IMR-90 (cell line): ENCODE measurements at regions not wholly inside any gene's neighbourhood (a gene's known extent, or its start where the extent isn't known, plus 50 kb on each side); places are given as distances from the start of the nearest gene placed in this dataset.
A peak's percentile ranks its signal among the peaks of the same experiment; 100 is the strongest.

Experiments
- ATAC-seq: fragments of 200-7000 bp; cut with Tn5 transposase; 2 replicates; pipeline ENCODE4 v1.9.1; 2020; ENCODE audit warnings: low read depth, mild to moderate bottlenecking, moderate library complexity
- BruUV-seq: library from RNA; stranded (reverse); fragments of 400-500 nt; replicated peaks from 2 replicates; lab custom pipeline; 2021; lab: Mats Ljungman, UMichigan
- CTCF ChIA-PET: fragments of 300-600 bp; formaldehyde crosslinking; extraction: SDS; loops from one replicate; lab custom pipeline; 2021; ENCODE audit warnings: antibody characterized with exemption; lab: Yijun Ruan, JAX
- POLR2A ChIA-PET: fragments of 300-600 bp; sonication (Branson Sonifier 250); formaldehyde crosslinking; loops from one replicate; lab custom pipeline; 2022; ENCODE audit warnings: antibody characterized with exemption; ENCODE audit not compliant: unreplicated experiment; lab: Charles Lee
- DNase-seq: peaks from one replicate; pipeline ENCODE4 v3.0.0; 2013
- H2AFZ ChIP-seq: replicated peaks from 2 replicates; pipeline ENCODE3; 2013; ENCODE audit warnings: low read length, mild to moderate bottlenecking; ENCODE audit not compliant: poor library complexity
- H2AK5ac ChIP-seq: 2 replicates; pipeline ENCODE4 v1.6.1; 2013; ENCODE audit warnings: low read depth, low read length, inconsistent platforms
- H2AK9ac ChIP-seq: replicated peaks from 2 replicates; pipeline ENCODE3; 2013; ENCODE audit warnings: mild to moderate bottlenecking, low read depth, low read length, moderate library complexity; ENCODE audit not compliant: poor library complexity
- H2BK120ac ChIP-seq: 2 replicates; pipeline ENCODE4 v1.6.1; 2013; ENCODE audit warnings: low read depth, low read length, inconsistent platforms
- H2BK15ac ChIP-seq: 3 replicates; pipeline ENCODE4 v1.6.1; 2013; ENCODE audit warnings: low read depth, low read length, inconsistent platforms
- H2BK20ac ChIP-seq: 2 replicates; pipeline ENCODE4 v1.6.1; 2013; ENCODE audit warnings: low read depth, mild to moderate bottlenecking, inconsistent platforms, low read length, moderate library complexity
- H2BK5ac ChIP-seq: 2 replicates; pipeline ENCODE4 v1.6.1; 2013; ENCODE audit warnings: mild to moderate bottlenecking, low read depth, low read length, inconsistent platforms; ENCODE audit not compliant: poor library complexity, severe bottlenecking
- H3K14ac ChIP-seq: replicated peaks from 2 replicates; pipeline ENCODE4 v1.6.1; 2013; ENCODE audit warnings: low read depth, low read length, inconsistent platforms
- H3K18ac ChIP-seq: 2 replicates; pipeline ENCODE4 v1.6.1; 2013; ENCODE audit warnings: low read depth, low read length, control low read depth
- H3K23ac ChIP-seq: 2 replicates; pipeline ENCODE4 v1.6.1; 2013; ENCODE audit warnings: low read depth, low read length, inconsistent platforms
- H3K27ac ChIP-seq: 2 replicates; pipeline ENCODE4 v1.5.1; 2013; ENCODE audit warnings: mild to moderate bottlenecking, control low read depth, low read length; ENCODE audit not compliant: insufficient read depth
- H3K27me3 ChIP-seq: 2 replicates; pipeline ENCODE4 v1.6.1; 2013; ENCODE audit warnings: low read length; ENCODE audit not compliant: control insufficient read depth, insufficient read depth
- H3K36me3 ChIP-seq: 2 replicates; pipeline ENCODE4 v1.6.1; 2013; ENCODE audit warnings: low read length, mixed read lengths; ENCODE audit not compliant: control insufficient read depth, insufficient read depth
- H3K4ac ChIP-seq: 2 replicates; pipeline ENCODE4 v1.6.1; 2013; ENCODE audit warnings: low read depth, low read length, inconsistent platforms
- H3K4me1 ChIP-seq: 2 replicates; pipeline ENCODE4 v1.6.1; 2013; ENCODE audit warnings: low read length, mixed read lengths; ENCODE audit not compliant: control insufficient read depth, insufficient read depth
- H3K4me2 ChIP-seq: 2 replicates; pipeline ENCODE4 v1.6.1; 2013; ENCODE audit warnings: low read depth, mild to moderate bottlenecking, control low read depth, low read length, moderate library complexity
- H3K4me3 ChIP-seq: 2 replicates; pipeline ENCODE4 v1.5.1; 2013; ENCODE audit warnings: low read depth, mild to moderate bottlenecking, control low read depth, low read length, moderate library complexity; ENCODE audit not compliant: insufficient read depth
- H3K56ac ChIP-seq: 2 replicates; pipeline ENCODE4 v1.6.1; 2013; ENCODE audit warnings: low read length, inconsistent platforms; ENCODE audit not compliant: insufficient read depth; ENCODE audit errors: extremely low read depth
- H3K79me1 ChIP-seq, 2 experiments: 2 replicates each; pipeline ENCODE4 v1.6.1; 2013; ENCODE audit warnings: low read length in 2 of 2, inconsistent platforms in 1 of 2, low read depth in 1 of 2
- H3K9ac ChIP-seq: 2 replicates; pipeline ENCODE4 v1.6.1; 2013; ENCODE audit warnings: low read depth, low read length, control low read depth
- H3K9me1 ChIP-seq: 2 replicates; pipeline ENCODE4 v1.6.1; 2013; ENCODE audit warnings: low read length, inconsistent platforms; ENCODE audit not compliant: insufficient read depth
- H3K9me3 ChIP-seq: 2 replicates; pipeline ENCODE4 v1.6.1; 2013; ENCODE audit warnings: low read length; ENCODE audit not compliant: control insufficient read depth, insufficient read depth
- H4K20me1 ChIP-seq: 2 replicates; pipeline ENCODE4 v1.6.1; 2013; ENCODE audit warnings: low read length, inconsistent platforms; ENCODE audit not compliant: insufficient read depth
- H4K5ac ChIP-seq: 2 replicates; pipeline ENCODE4 v1.6.1; 2013; ENCODE audit warnings: mild to moderate bottlenecking, low read depth, low read length, control low read depth
- H4K8ac ChIP-seq, 2 experiments: 2 replicates each; pipeline ENCODE4 v1.6.1; 2013; ENCODE audit warnings: low read depth in 2 of 2, low read length in 2 of 2, control low read depth in 1 of 2, inconsistent platforms in 1 of 2
- H4K91ac ChIP-seq: 2 replicates; pipeline ENCODE4 v1.6.1; 2013; ENCODE audit warnings: low read depth, low read length, inconsistent platforms; ENCODE audit not compliant: insufficient read depth
- MAFK ChIP-seq: IDR thresholded peaks from 2 replicates; pipeline ENCODE4 v1.6.1; 2012; ENCODE audit warnings: low read depth, low read length, improper control_type of control experiment
- RFX5 ChIP-seq: IDR thresholded peaks from 2 replicates; pipeline ENCODE4 v1.8.0; 2012; ENCODE audit warnings: low read depth, mild to moderate bottlenecking, low read length, moderate library complexity
- WGBS, 2 experiments: methylation state at CpG; one replicate each; pipeline versions ENCODE4 v1.1.5 to v1.1.7; 2013; ENCODE audit warnings: missing lambda C conversion rate in 2 of 2; ENCODE audit not compliant: insufficient read length in 1 of 2; ENCODE audit errors: extremely low coverage in 2 of 2; 5-methylcytosine and 5-hydroxymethylcytosine counted together
- dilution Hi-C: fragments of 300-500 bp; cut with HindIII; formaldehyde crosslinking; loops from one replicate; pipeline ENCODE4 v1.14.3; 2018; ENCODE audit warnings: low sequenced_read_pairs; ENCODE audit not compliant: unreplicated experiment
- in situ Hi-C: fragments of 300-500 bp; cut with MboI; formaldehyde crosslinking; loops from 3 replicates; pipeline ENCODE4 v1.14.3; 2019; ENCODE audit warnings: low sequenced_read_pairs, inconsistent platforms, mixed read lengths
- intact Hi-C: fragments of 100-400 bp; cut with micrococcal nuclease; formaldehyde crosslinking; loops from 2 replicates; pipeline ENCODE4 v1.10.0; 2022

GRCh38 chr18:52244658-52245057, 95.3 kb upstream of the DCC start:
- dilution Hi-C loops (no loop called here), in situ Hi-C loops (no loop called here), intact Hi-C loops (no loop called here)
- Histone ChIP-seq H3K4me3 (no peak overlapping the region), H4K20me1 (no peaks in the 10 kb centered on the region), H3K4me1 (no peaks in the 10 kb centered on the region), H3K27me3 (no peaks in the 10 kb centered on the region), H3K23ac (no peak overlapping the region), H3K9ac (no peak overlapping the region), H2BK120ac (no peak overlapping the region), H3K18ac (no peak overlapping the region), H3K56ac (no peak overlapping the region), H3K27ac (no peak overlapping the region), H3K9me3 (peaks cover 3% of the 10 kb centered on the region; the same call in 1 of the 2 replicates), H3K36me3 (no peaks in the 10 kb centered on the region), H2BK20ac (no peak overlapping the region), H4K5ac (no peak overlapping the region), H2BK15ac (no peak overlapping the region), H2AK9ac (no peak overlapping the region), H2BK5ac (no peak overlapping the region), H3K9me1 (no peaks in the 10 kb centered on the region), H3K4me2 (no peak overlapping the region), H3K79me1 (no peaks in the 10 kb centered on the region), H4K91ac (no peak overlapping the region), H2AFZ (no peak overlapping the region), H2AK5ac (no peak overlapping the region), H3K4ac (no peak overlapping the region), H4K8ac (no peak overlapping the region), H3K14ac (no peak overlapping the region)
- BruUV-seq: no TSS peak
- no peak for TF ChIP-seq RFX5
- peak; percentile 70 for TF ChIP-seq MAFK
- ATAC-seq: no peak
- CTCF ChIA-PET: no interaction called here
- POLR2A ChIA-PET: no interaction called here
- DNase-seq: no peak
- no CpG with 5 or more reads among the region's 2 CpGs for WGBS, 2 experiments
